ENCODE measurements at regions not wholly inside any gene's neighbourhood (a gene's known extent, or its start where the extent isn't known, plus 50 kb on each side); places are given as distances from the start of the nearest gene placed in this dataset.

- H3K9me3 ChIP-seq (ENCODE audit: control insufficient read depth, low read depth, low read length): no peaks in the 10 kb centered on the region
- Mint-ChIP-seq H3K27me3 (ENCODE audit: low read depth) (no peaks in the 10 kb centered on the region), H3K36me3 (ENCODE audit: insufficient read depth in 1 of 3, low read depth in 3 of 3) (peaks cover 0 to 4% (median 0%) of the 10 kb centered on the region in 3 experiments; a peak in 1 of 7 replicates), H3K9me3 (peaks cover 9 to 11% of the 10 kb centered on the region in 2 experiments; a peak in 4 of 5 replicates), H3K4me3 (no peak overlapping the region), H3K4me1 (no peaks in the 10 kb centered on the region), H3K27ac (no peak overlapping the region)
- H2BK20ac ChIP-seq (ENCODE audit: low read depth, low read length, poor library complexity, severe bottlenecking): no peak overlapping the region
- DNase-seq: no peak
- H2AK5ac ChIP-seq (ENCODE audit: insufficient read length, low read length): no peak overlapping the region
- H3K4ac ChIP-seq (ENCODE audit: low read depth, low read length): no peak overlapping the region
- no peak overlapping the region for H3K9ac ChIP-seq (ENCODE audit: extremely low read depth, insufficient read length, low read length)
- H3K4me2 ChIP-seq (ENCODE audit: insufficient read depth, insufficient read length, low read length): no peak overlapping the region
- TF ChIP-seq, protein P1, sequence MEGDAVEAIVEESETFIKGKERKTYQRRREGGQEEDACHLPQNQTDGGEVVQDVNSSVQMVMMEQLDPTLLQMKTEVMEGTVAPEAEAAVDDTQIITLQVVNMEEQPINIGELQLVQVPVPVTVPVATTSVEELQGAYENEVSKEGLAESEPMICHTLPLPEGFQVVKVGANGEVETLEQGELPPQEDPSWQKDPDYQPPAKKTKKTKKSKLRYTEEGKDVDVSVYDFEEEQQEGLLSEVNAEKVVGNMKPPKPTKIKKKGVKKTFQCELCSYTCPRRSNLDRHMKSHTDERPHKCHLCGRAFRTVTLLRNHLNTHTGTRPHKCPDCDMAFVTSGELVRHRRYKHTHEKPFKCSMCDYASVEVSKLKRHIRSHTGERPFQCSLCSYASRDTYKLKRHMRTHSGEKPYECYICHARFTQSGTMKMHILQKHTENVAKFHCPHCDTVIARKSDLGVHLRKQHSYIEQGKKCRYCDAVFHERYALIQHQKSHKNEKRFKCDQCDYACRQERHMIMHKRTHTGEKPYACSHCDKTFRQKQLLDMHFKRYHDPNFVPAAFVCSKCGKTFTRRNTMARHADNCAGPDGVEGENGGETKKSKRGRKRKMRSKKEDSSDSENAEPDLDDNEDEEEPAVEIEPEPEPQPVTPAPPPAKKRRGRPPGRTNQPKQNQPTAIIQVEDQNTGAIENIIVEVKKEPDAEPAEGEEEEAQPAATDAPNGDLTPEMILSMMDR (conservative IDR thresholded peaks at IDR 0.05): no peak
- no peaks in the 10 kb centered on the region for H3K23me2 ChIP-seq (ENCODE audit: insufficient read length, low read depth, low read length, poor library complexity, severe bottlenecking)
- H3K79me1 ChIP-seq (ENCODE audit: insufficient read depth, low read depth, low read length, poor library complexity, severe bottlenecking): no peaks in the 10 kb centered on the region
- no peak overlapping the region for H3K14ac ChIP-seq (ENCODE audit: insufficient read depth, low read length)
- no peaks in the 10 kb centered on the region for H3K27me3 ChIP-seq (ENCODE audit: insufficient read depth, low read length)
- no peaks in the 10 kb centered on the region for H3K4me1 ChIP-seq (ENCODE audit: insufficient read depth, low read length)
- no peak overlapping the region for H2AFZ ChIP-seq (ENCODE audit: low read length)
- no peak overlapping the region for H4K8ac ChIP-seq (replicated peaks; ENCODE audit: insufficient read length, low read depth, low read length)
- H4K5ac ChIP-seq (ENCODE audit: insufficient read length, low read depth, low read length): no peak overlapping the region
- H2BK5ac ChIP-seq (ENCODE audit: insufficient read length, low read length): no peak overlapping the region
- H3K79me2 ChIP-seq (ENCODE audit: insufficient read depth, low read length): no peaks in the 10 kb centered on the region
- H3K18ac ChIP-seq (ENCODE audit: insufficient read length, low read depth, low read length): no peak overlapping the region
- no peaks in the 10 kb centered on the region for H4K20me1 ChIP-seq (ENCODE audit: control insufficient read depth, insufficient read depth, insufficient read length)
- H3K56ac ChIP-seq (ENCODE audit: insufficient read length, low read depth, low read length): no peak overlapping the region
- H3T11ph ChIP-seq (ENCODE audit: low read length): no peak overlapping the region
- H4K91ac ChIP-seq (ENCODE audit: insufficient read length, low read depth, low read length): no peak overlapping the region
- H2BK120ac ChIP-seq (ENCODE audit: low read depth, low read length, poor library complexity, severe bottlenecking): no peak overlapping the region
- H3K23ac ChIP-seq (ENCODE audit: insufficient read length, low read depth, low read length): no peak overlapping the region
- no peak overlapping the region for H3K27ac ChIP-seq (ENCODE audit: insufficient read length, low read depth, low read length)
- no CpG with 5 or more reads among the region's 3 CpGs for WGBS (ENCODE audit: extremely low coverage, insufficient read length, low lambda C conversion rate)
- no peak overlapping the region for H2BK15ac ChIP-seq (ENCODE audit: low read depth, low read length)
- no peak overlapping the region for H2BK12ac ChIP-seq (ENCODE audit: insufficient read length, low read depth, low read length)
These were observed 579.4 kb upstream of the ZFP42 start for GRCh38 chr4:187416216-187416615.
